ENCODE measurements at regions not wholly inside any gene's neighbourhood (a gene's known extent, or its start where the extent isn't known, plus 50 kb on each side); places are given as distances from the start of the nearest gene placed in this dataset.

GRCh38 chr20:48394415-48395081 lies 433.3 kb downstream of the PREX1 start:
- no CpG with 5 or more reads among the region's 9 CpGs for WGBS (ENCODE audit: extremely low coverage, insufficient coverage, insufficient read length)
- Histone ChIP-seq H2BK5ac (ENCODE audit: low read depth, low read length, poor library complexity) (no peak overlapping the region), H3K9me3 (ENCODE audit: insufficient read depth, low read depth, low read length) (peaks cover 12% of the 10 kb centered on the region)

GRCh38 chr20:48393737-48394314 lies 434.0 kb downstream of the PREX1 start:
- no peak overlapping the region for H3K27ac ChIP-seq (ENCODE audit: low read depth, low read length)
- H3K18ac ChIP-seq (ENCODE audit: low read length): no peak overlapping the region
- H3K23ac ChIP-seq (ENCODE audit: low read length): no peak overlapping the region
- H2BK5ac ChIP-seq (ENCODE audit: low read depth, low read length, poor library complexity): no peak overlapping the region
- no peaks in the 10 kb centered on the region for H3K79me2 ChIP-seq (ENCODE audit: control insufficient read depth, insufficient read depth, low read length, poor library complexity)
- peaks cover 5 to 8% of the 10 kb centered on the region in 2 experiments for H3K4me1 ChIP-seq (ENCODE audit: control insufficient read depth in 1 of 2, insufficient read depth in 2 of 2, low read length in 2 of 2)
- no peak overlapping the region for H3K4me3 ChIP-seq (ENCODE audit: low read depth, low read length)
- no peak overlapping the region for H2AFZ ChIP-seq (ENCODE audit: insufficient read depth, low read length, poor library complexity)
- no peak overlapping the region for H3K14ac ChIP-seq (ENCODE audit: low read length)
- H3K4me2 ChIP-seq (ENCODE audit: low read length): no peak overlapping the region
- no CpG with 5 or more reads among the region's 12 CpGs for WGBS (ENCODE audit: extremely low coverage, insufficient coverage, insufficient read length)
- no peak overlapping the region for H2BK12ac ChIP-seq (ENCODE audit: low read length)
- H4K8ac ChIP-seq (ENCODE audit: low read depth, low read length): no peak overlapping the region
- no peaks in the 10 kb centered on the region for H3K36me3 ChIP-seq (ENCODE audit: control insufficient read depth in 1 of 2, insufficient read depth in 2 of 2, low read length in 2 of 2)
- peaks cover 12% of the 10 kb centered on the region for H3K9me3 ChIP-seq (ENCODE audit: insufficient read depth, low read depth, low read length)
- no peak overlapping the region for H3K4ac ChIP-seq (ENCODE audit: low read depth, low read length)
- no peak for DNase-seq
- H4K91ac ChIP-seq (ENCODE audit: low read depth, low read length): no peak overlapping the region
- no peaks in the 10 kb centered on the region for H3K27me3 ChIP-seq (ENCODE audit: insufficient read depth, low read length)
- no peak overlapping the region for H2AK5ac ChIP-seq (ENCODE audit: low read length)
- H3K79me1 ChIP-seq (ENCODE audit: low read length): no peaks in the 10 kb centered on the region
- H4K12ac ChIP-seq (ENCODE audit: low read depth, low read length): no peak overlapping the region
- no peak overlapping the region for H3K9ac ChIP-seq (ENCODE audit: low read length)
- H2BK120ac ChIP-seq (ENCODE audit: insufficient read depth, low read length, poor library complexity): no peak overlapping the region

More at GRCh38 chr20:48394415-48395081, 433.3 kb downstream of the PREX1 start:
- H3K27ac ChIP-seq (ENCODE audit: low read depth, low read length): no peak overlapping the region
- H4K8ac ChIP-seq (ENCODE audit: low read depth, low read length): no peak overlapping the region
- H3K4me3 ChIP-seq (ENCODE audit: low read depth, low read length): no peak overlapping the region
- no peak overlapping the region for H2BK120ac ChIP-seq (ENCODE audit: insufficient read depth, low read length, poor library complexity)
- H3K14ac ChIP-seq (ENCODE audit: low read length): no peak overlapping the region
- no peak overlapping the region for H2AFZ ChIP-seq (ENCODE audit: insufficient read depth, low read length, poor library complexity)
- no peak overlapping the region for H2AK5ac ChIP-seq (ENCODE audit: low read length)
- H3K27me3 ChIP-seq (ENCODE audit: insufficient read depth, low read length): no peaks in the 10 kb centered on the region
- H2BK12ac ChIP-seq (ENCODE audit: low read length): no peak overlapping the region
- no peak overlapping the region for H3K23ac ChIP-seq (ENCODE audit: low read length)
- H3K79me2 ChIP-seq (ENCODE audit: control insufficient read depth, insufficient read depth, low read length, poor library complexity): no peaks in the 10 kb centered on the region
- H3K9ac ChIP-seq (ENCODE audit: low read length): no peak overlapping the region
- DNase-seq: no peak
- H3K36me3 ChIP-seq (ENCODE audit: control insufficient read depth in 1 of 2, insufficient read depth in 2 of 2, low read length in 2 of 2): no peaks in the 10 kb centered on the region
- no peak overlapping the region for H4K12ac ChIP-seq (ENCODE audit: low read depth, low read length)
- peaks cover 7 to 12% of the 10 kb centered on the region in 2 experiments for H3K4me1 ChIP-seq (ENCODE audit: control insufficient read depth in 1 of 2, insufficient read depth in 2 of 2, low read length in 2 of 2)
- H3K18ac ChIP-seq (ENCODE audit: low read length): no peak overlapping the region
- H3K79me1 ChIP-seq (ENCODE audit: low read length): no peaks in the 10 kb centered on the region
- H4K91ac ChIP-seq (ENCODE audit: low read depth, low read length): no peak overlapping the region
- no peak overlapping the region for H3K4me2 ChIP-seq (ENCODE audit: low read length)
- no peak overlapping the region for H3K4ac ChIP-seq (ENCODE audit: low read depth, low read length)

GRCh38 chr20:48393311-48393685 lies 434.5 kb downstream of the PREX1 start:
- WGBS (ENCODE audit: extremely low coverage, insufficient coverage, insufficient read length): no CpG with 5 or more reads among the region's 8 CpGs
- no peaks in the 10 kb centered on the region for H3K27me3 ChIP-seq (ENCODE audit: insufficient read depth, low read length)
- H3K79me2 ChIP-seq (ENCODE audit: control insufficient read depth, insufficient read depth, low read length, poor library complexity): no peaks in the 10 kb centered on the region

GRCh38 chr20:48392407-48393310 lies 435.1 kb downstream of the PREX1 start:
- WGBS (ENCODE audit: extremely low coverage, insufficient coverage, insufficient read length): no CpG with 5 or more reads among the region's 13 CpGs
- DNase-seq: no peak

More at GRCh38 chr20:48393311-48393685, 434.5 kb downstream of the PREX1 start:
- no peak overlapping the region for H3K4me2 ChIP-seq (ENCODE audit: low read length)
- no peak overlapping the region for H3K23ac ChIP-seq (ENCODE audit: low read length)
- H3K27ac ChIP-seq (ENCODE audit: low read depth, low read length): no peak overlapping the region
- H4K8ac ChIP-seq (ENCODE audit: low read depth, low read length): no peak overlapping the region
- H3K18ac ChIP-seq (ENCODE audit: low read length): no peak overlapping the region
- no peak overlapping the region for H2AFZ ChIP-seq (ENCODE audit: insufficient read depth, low read length, poor library complexity)
- H4K12ac ChIP-seq (ENCODE audit: low read depth, low read length): no peak overlapping the region
- H2BK120ac ChIP-seq (ENCODE audit: insufficient read depth, low read length, poor library complexity): no peak overlapping the region
- H2AK5ac ChIP-seq (ENCODE audit: low read length): no peak overlapping the region
- H3K36me3 ChIP-seq (ENCODE audit: control insufficient read depth in 1 of 2, insufficient read depth in 2 of 2, low read length in 2 of 2): no peaks in the 10 kb centered on the region
- H3K9me3 ChIP-seq (ENCODE audit: insufficient read depth, low read depth, low read length): peaks cover 12% of the 10 kb centered on the region
- no peak for DNase-seq
- H2BK5ac ChIP-seq (ENCODE audit: low read depth, low read length, poor library complexity): no peak overlapping the region
- no peaks in the 10 kb centered on the region for H3K79me1 ChIP-seq (ENCODE audit: low read length)
- H3K14ac ChIP-seq (ENCODE audit: low read length): no peak overlapping the region
- no peak overlapping the region for H4K91ac ChIP-seq (ENCODE audit: low read depth, low read length)
- H3K9ac ChIP-seq (ENCODE audit: low read length): no peak overlapping the region
- H3K4me3 ChIP-seq (ENCODE audit: low read depth, low read length): no peak overlapping the region
- H3K4ac ChIP-seq (ENCODE audit: low read depth, low read length): no peak overlapping the region
- H2BK12ac ChIP-seq (ENCODE audit: low read length): no peak overlapping the region
- H3K4me1 ChIP-seq (ENCODE audit: control insufficient read depth in 1 of 2, insufficient read depth in 2 of 2, low read length in 2 of 2): peaks cover 3 to 5% of the 10 kb centered on the region in 2 experiments

More at GRCh38 chr20:48392407-48393310, 435.1 kb downstream of the PREX1 start:
- H2BK5ac ChIP-seq (ENCODE audit: low read depth, low read length, poor library complexity): no peak overlapping the region
- H3K18ac ChIP-seq (ENCODE audit: low read length): no peak overlapping the region
- no peak overlapping the region for H3K23ac ChIP-seq (ENCODE audit: low read length)
- H3K79me1 ChIP-seq (ENCODE audit: low read length): no peaks in the 10 kb centered on the region
- no peak overlapping the region for H2BK12ac ChIP-seq (ENCODE audit: low read length)
- H2BK120ac ChIP-seq (ENCODE audit: insufficient read depth, low read length, poor library complexity): no peak overlapping the region
- no peaks in the 10 kb centered on the region for H3K79me2 ChIP-seq (ENCODE audit: control insufficient read depth, insufficient read depth, low read length, poor library complexity)
- no peak overlapping the region for H3K4ac ChIP-seq (ENCODE audit: low read depth, low read length)
- H3K14ac ChIP-seq (ENCODE audit: low read length): no peak overlapping the region
- no peak overlapping the region for H2AFZ ChIP-seq (ENCODE audit: insufficient read depth, low read length, poor library complexity)
- H3K4me1 ChIP-seq (ENCODE audit: control insufficient read depth in 1 of 2, insufficient read depth in 2 of 2, low read length in 2 of 2): peaks cover 3 to 5% of the 10 kb centered on the region in 2 experiments
- peaks cover 12% of the 10 kb centered on the region for H3K9me3 ChIP-seq (ENCODE audit: insufficient read depth, low read depth, low read length)
- no peak overlapping the region for H4K91ac ChIP-seq (ENCODE audit: low read depth, low read length)
- H3K4me3 ChIP-seq (ENCODE audit: low read depth, low read length): no peak overlapping the region
- H4K12ac ChIP-seq (ENCODE audit: low read depth, low read length): no peak overlapping the region
- H3K27me3 ChIP-seq (ENCODE audit: insufficient read depth, low read length): no peaks in the 10 kb centered on the region
- H3K4me2 ChIP-seq (ENCODE audit: low read length): no peak overlapping the region
- no peak overlapping the region for H2AK5ac ChIP-seq (ENCODE audit: low read length)
- H4K8ac ChIP-seq (ENCODE audit: low read depth, low read length): no peak overlapping the region
- H3K36me3 ChIP-seq (ENCODE audit: control insufficient read depth in 1 of 2, insufficient read depth in 2 of 2, low read length in 2 of 2): no peaks in the 10 kb centered on the region
- no peak overlapping the region for H3K9ac ChIP-seq (ENCODE audit: low read length)
- H3K27ac ChIP-seq (ENCODE audit: low read depth, low read length): no peak overlapping the region
